GM23248 (cell line): ENCODE measurements at regions not wholly inside any gene's neighbourhood (a gene's known extent, or its start where the extent isn't known, plus 50 kb on each side); places are given as distances from the start of the nearest gene placed in this dataset.

Experiments used
- DNase-seq: peaks from one replicate; pipeline ENCODE4 v3.0.0-alpha.2; 2015
- H2AFZ ChIP-seq: fragments of 200-600 bp; sonication (generic); 2 replicates; pipeline ENCODE4 v1.6.1; 2016; ENCODE audit warnings: antibody characterized with exemption
- H3F3A ChIP-seq: fragments of 200-600 bp; sonication (generic); 2 replicates; pipeline ENCODE4 v1.6.1; 2016; ENCODE audit warnings: mild to moderate bottlenecking, antibody characterized with exemption, mixed run types; ENCODE audit not compliant: insufficient read depth
- H3K27ac ChIP-seq: fragments of 200-600 bp; sonication (generic); 2 replicates; pipeline ENCODE4 v1.5.1; 2016; ENCODE audit warnings: mild to moderate bottlenecking
- H3K27me3 ChIP-seq: fragments of 200-600 bp; sonication (generic); replicated peaks from 2 replicates; pipeline ENCODE4 v1.6.1; 2016; ENCODE audit warnings: mild to moderate bottlenecking; ENCODE audit not compliant: insufficient read depth
- H3K36me3 ChIP-seq: fragments of 200-600 bp; sonication (generic); 2 replicates; pipeline ENCODE4 v1.6.1; 2016; ENCODE audit warnings: low read depth, mild to moderate bottlenecking
- H3K4me1 ChIP-seq: fragments of 200-600 bp; sonication (generic); 2 replicates; pipeline ENCODE4 v1.6.1; 2016; ENCODE audit warnings: mild to moderate bottlenecking; ENCODE audit not compliant: insufficient read depth
- H3K4me2 ChIP-seq: fragments of 200-600 bp; sonication (generic); one replicate; pipeline ENCODE4 v1.6.1; 2016; ENCODE audit warnings: mild to moderate bottlenecking; ENCODE audit not compliant: unreplicated experiment
- H3K4me3 ChIP-seq: fragments of 200-600 bp; sonication (generic); 2 replicates; pipeline ENCODE4 v1.5.1; 2016; ENCODE audit warnings: mild to moderate bottlenecking
- H3K79me2 ChIP-seq: fragments of 200-600 bp; sonication (generic); 2 replicates; pipeline ENCODE4 v1.6.1; 2016; ENCODE audit warnings: mild to moderate bottlenecking; ENCODE audit not compliant: insufficient read depth
- H3K9ac ChIP-seq: fragments of 200-600 bp; sonication (generic); 2 replicates; pipeline ENCODE4 v1.6.1; 2016; ENCODE audit warnings: mild to moderate bottlenecking
- H3K9me2 ChIP-seq: fragments of 200-600 bp; sonication (generic); 2 replicates; pipeline ENCODE4 v1.6.1; 2016; ENCODE audit warnings: mixed run types, mild to moderate bottlenecking, moderate library complexity; ENCODE audit not compliant: insufficient read depth
- H3K9me3 ChIP-seq: fragments of 200-600 bp; sonication (generic); one replicate; pipeline ENCODE4 v1.6.1; 2017; ENCODE audit warnings: low read depth
- H4K20me1 ChIP-seq: fragments of 200-600 bp; sonication (generic); 2 replicates; pipeline ENCODE4 v1.6.0; 2016; ENCODE audit not compliant: insufficient read depth
- EZH2 ChIP-seq: fragments of 200-600 bp; sonication (generic); IDR thresholded peaks from 2 replicates; pipeline ENCODE4 v1.6.1; 2018; ENCODE audit warnings: antibody characterized with exemption, mild to moderate bottlenecking; ENCODE audit not compliant: insufficient read depth, poor library complexity, severe bottlenecking
- EZH2phosphoT487 ChIP-seq: fragments of 200-600 bp; sonication (generic); IDR thresholded peaks from 2 replicates; pipeline ENCODE4 v1.6.1; 2018; ENCODE audit warnings: antibody characterized with exemption, moderate library complexity, mild to moderate bottlenecking, low read depth; ENCODE audit not compliant: insufficient read depth
- WGBS, 2 experiments: methylation state at CpG; one replicate each; pipeline ENCODE4 v1.1.6; 2015 to 2017; ENCODE audit warnings: low lambda C conversion rate in 2 of 2, low coverage in 1 of 2; ENCODE audit errors: missing lambda C conversion rate in 2 of 2; 5-methylcytosine and 5-hydroxymethylcytosine counted together
- in situ Hi-C: fragments of 300-500 bp; cut with MboI; formaldehyde crosslinking; loops from 2 replicates; pipeline ENCODE4 v1.15.0; 2020

DNA sequence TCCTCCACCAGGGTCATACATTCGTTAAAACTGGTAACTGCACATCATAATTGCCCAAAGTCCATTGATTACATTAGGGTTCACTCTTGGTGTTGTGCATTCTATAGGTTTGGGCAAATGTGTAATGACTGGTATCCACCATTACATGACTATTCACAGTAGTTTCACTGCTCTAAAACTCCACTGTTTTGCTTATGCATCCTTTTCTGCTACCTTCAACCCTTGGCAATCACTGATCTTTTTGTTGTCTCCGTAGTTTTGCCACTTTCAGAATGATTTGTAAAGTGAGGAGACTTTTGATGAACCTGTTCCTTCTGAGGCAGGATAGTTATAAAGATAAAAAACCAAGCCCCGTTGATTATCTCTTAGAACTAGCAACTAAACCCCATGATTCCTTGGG, 187.3 kb upstream of the MCHR2 start:
- WGBS, 2 experiments: 89 to 93% methylated on average over 3 of the region's 3 CpGs
- H3F3A ChIP-seq: peaks cover 26% of the 10 kb centered on the region
- no peaks in the 10 kb centered on the region for H3K36me3 ChIP-seq
- no peaks in the 10 kb centered on the region for H3K79me2 ChIP-seq
- H3K4me3 ChIP-seq: no peak overlapping the region
- H2AFZ ChIP-seq: no peak overlapping the region
- no peaks in the 10 kb centered on the region for H3K27me3 ChIP-seq
- in situ Hi-C loops: no loop called here
- TF ChIP-seq EZH2phosphoT487: no peak
- no peak for TF ChIP-seq EZH2
- H4K20me1 ChIP-seq: no peaks in the 10 kb centered on the region
- H3K9me3 ChIP-seq: no peaks in the 10 kb centered on the region
- DNase-seq: no peak
- no peaks in the 10 kb centered on the region for H3K9me2 ChIP-seq
- no peak overlapping the region for H3K27ac ChIP-seq
- H3K4me1 ChIP-seq: peaks cover 25% of the 10 kb centered on the region
- H3K9ac ChIP-seq: no peak overlapping the region
- H3K4me2 ChIP-seq: no peak overlapping the region

DNA sequence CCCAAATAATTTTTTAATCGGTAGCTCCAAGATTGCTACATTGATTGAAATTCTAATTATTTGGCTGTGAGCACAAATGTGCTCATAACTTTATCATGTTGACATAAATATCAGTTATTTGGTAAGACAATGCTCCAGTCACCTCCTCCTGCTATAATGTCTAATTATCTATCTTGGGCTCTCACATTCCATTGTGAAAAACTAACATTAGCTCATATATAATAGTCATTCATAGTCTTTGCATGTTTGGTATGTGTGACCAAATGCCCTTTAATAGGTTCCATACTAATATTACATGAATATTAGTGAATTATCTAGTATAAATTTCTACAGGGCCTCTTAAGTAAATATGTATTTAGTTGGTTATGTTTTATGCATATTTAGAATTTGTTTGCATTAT, 185.6 kb upstream of the MCHR2 start:
- no peaks in the 10 kb centered on the region for H3K79me2 ChIP-seq
- TF ChIP-seq EZH2: no peak
- no peak for TF ChIP-seq EZH2phosphoT487
- peaks cover 38% of the 10 kb centered on the region for H3K4me1 ChIP-seq
- H3K27me3 ChIP-seq: no peaks in the 10 kb centered on the region
- H3K27ac ChIP-seq: no peak overlapping the region
- no peaks in the 10 kb centered on the region for H3K9me2 ChIP-seq
- DNase-seq: no peak
- in situ Hi-C loops: no loop called here
- no peak overlapping the region for H3K4me2 ChIP-seq
- no peaks in the 10 kb centered on the region for H3K9me3 ChIP-seq
- no peak overlapping the region for H3K4me3 ChIP-seq
- H4K20me1 ChIP-seq: no peaks in the 10 kb centered on the region
- peaks cover 36% of the 10 kb centered on the region for H3F3A ChIP-seq
- H3K9ac ChIP-seq: no peak overlapping the region
- WGBS, 2 experiments: 97 to 98% methylated on average over 1 of the region's 1 CpG
- H3K36me3 ChIP-seq: no peaks in the 10 kb centered on the region
- H2AFZ ChIP-seq: no peak overlapping the region

DNA sequence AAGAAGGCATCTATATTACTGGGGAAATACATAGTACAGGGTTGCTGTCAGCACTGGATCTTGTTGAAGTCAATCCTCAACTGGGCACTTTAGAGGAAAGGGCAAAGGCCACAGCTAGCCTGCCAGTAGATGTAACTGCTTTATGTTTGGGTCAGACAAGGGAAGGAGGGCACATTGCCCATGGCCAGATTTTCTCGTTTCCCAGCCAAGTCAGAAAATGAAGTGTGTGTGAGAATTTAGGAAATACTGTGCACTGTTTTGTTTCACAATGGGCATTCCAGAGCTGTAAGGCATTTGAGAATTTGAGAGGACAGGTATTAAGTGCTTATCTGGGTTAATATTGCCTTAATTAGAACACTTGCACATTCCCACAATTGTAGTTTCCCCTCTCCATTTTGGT, 183.9 kb upstream of the MCHR2 start:
- TF ChIP-seq EZH2 (no peak), EZH2phosphoT487 (no peak)
- no peak overlapping the region for H3K27ac ChIP-seq
- H3F3A ChIP-seq: peaks cover 36% of the 10 kb centered on the region
- no peaks in the 10 kb centered on the region for H3K9me2 ChIP-seq
- no peaks in the 10 kb centered on the region for H3K36me3 ChIP-seq
- 15 to 29% methylated on average over 1 of the region's 1 CpG for WGBS, 2 experiments
- no peaks in the 10 kb centered on the region for H3K79me2 ChIP-seq
- peak; percentile 37 for DNase-seq
- in situ Hi-C loops: no loop called here
- no peak overlapping the region for H3K9ac ChIP-seq
- no peaks in the 10 kb centered on the region for H4K20me1 ChIP-seq
- peak overlapping the region; percentile 76 for H2AFZ ChIP-seq
- H3K27me3 ChIP-seq: no peaks in the 10 kb centered on the region
- H3K4me2 ChIP-seq: peak overlapping the region; percentile 4
- no peak overlapping the region for H3K4me3 ChIP-seq
- no peaks in the 10 kb centered on the region for H3K9me3 ChIP-seq
- peaks cover 42% of the 10 kb centered on the region for H3K4me1 ChIP-seq

DNA sequence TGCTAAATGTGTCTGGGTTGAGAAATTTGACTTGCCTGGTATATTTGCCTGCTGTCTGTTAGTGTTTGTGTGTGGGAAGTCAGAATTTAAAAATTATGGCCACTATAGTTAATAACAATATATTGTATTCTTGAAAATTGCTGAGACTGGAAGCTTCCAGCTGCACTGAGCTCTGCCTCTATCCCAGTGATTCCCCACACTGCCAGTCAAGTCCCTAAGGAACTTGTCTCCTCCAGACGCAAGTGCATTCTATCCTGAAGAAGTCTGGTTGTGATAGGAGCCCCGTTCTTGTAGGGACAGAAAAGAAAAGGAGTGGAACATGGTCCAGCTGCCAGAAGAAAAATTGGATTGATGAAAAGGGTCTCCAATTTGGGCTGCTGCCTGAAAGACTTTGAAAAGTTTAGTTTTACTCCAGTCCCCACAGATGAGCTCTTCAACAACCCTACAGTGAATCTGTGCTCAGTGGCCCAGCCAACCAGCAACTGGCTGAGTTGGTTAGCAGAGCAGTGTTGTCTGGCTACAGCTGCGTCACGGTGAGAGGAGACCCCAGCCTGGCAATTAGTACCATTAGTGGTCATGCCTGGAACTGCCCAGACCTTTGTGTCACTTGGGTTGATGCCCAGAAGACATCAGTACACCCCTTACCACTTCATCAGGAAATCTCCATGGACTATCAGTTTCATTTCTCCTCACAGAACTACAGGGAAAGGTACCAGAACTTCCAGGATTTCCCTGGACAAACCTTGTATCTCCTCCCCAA, 183.1 kb upstream of the MCHR2 start:
- 23 to 39% methylated on average over 4 of the region's 4 CpGs for WGBS, 2 experiments
- Histone ChIP-seq H3K36me3 (no peaks in the 10 kb centered on the region), H2AFZ (peak overlapping the region; percentile 76), H3K4me2 (peak overlapping the region; percentile 59), H3K9ac (peak overlapping the region; percentile 57), H3K4me3 (no peak overlapping the region), H3K27ac (peak overlapping the region; percentile 85), H3K79me2 (no peaks in the 10 kb centered on the region), H4K20me1 (no peaks in the 10 kb centered on the region), H3K9me2 (no peaks in the 10 kb centered on the region), H3K27me3 (no peaks in the 10 kb centered on the region), H3K9me3 (no peaks in the 10 kb centered on the region), H3K4me1 (peaks cover 44% of the 10 kb centered on the region), H3F3A (peaks cover 36% of the 10 kb centered on the region)
- peak; percentile 27 for DNase-seq
- TF ChIP-seq EZH2phosphoT487 (no peak), EZH2 (no peak)
- in situ Hi-C loops: no loop called here
